ENCODE measurements at regions not wholly inside any gene's neighbourhood (a gene's known extent, or its start where the extent isn't known, plus 50 kb on each side); places are given as distances from the start of the nearest gene placed in this dataset.

DNA sequence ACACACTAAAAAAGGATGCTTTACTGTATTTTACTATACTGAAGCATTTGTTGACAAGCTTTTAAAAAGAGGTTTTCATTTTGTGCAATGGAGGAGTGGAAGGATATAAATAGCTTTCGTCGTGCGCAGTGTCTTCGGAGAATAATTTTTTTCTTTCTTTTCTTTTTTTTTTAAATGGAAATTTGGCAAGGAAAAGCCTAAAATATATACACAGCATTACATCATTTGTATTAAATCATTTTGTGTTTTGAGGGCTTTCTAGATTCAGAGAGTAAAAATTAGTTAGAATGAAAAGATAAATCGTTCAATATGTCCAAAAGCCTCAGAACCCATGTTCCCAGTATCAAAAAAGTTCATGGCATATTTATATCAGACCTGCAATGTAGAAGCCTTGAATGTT lies 150.2 kb upstream of the FERD3L start:
- Histone ChIP-seq H3K27ac (no peak overlapping the region), H3K27me3 (ENCODE audit: insufficient read depth in 3 of 3, low read length in 2 of 3) (no peaks in the 10 kb centered on the region), H3K9me3 (no peaks in the 10 kb centered on the region), H3K4me1 (peaks cover 8% of the 10 kb centered on the region), H3K36me3 (ENCODE audit: insufficient read depth in 1 of 2, low read depth in 1 of 2) (no peaks in the 10 kb centered on the region), H3K4me3 (no peak overlapping the region)
- TF ChIP-seq, protein P1, sequence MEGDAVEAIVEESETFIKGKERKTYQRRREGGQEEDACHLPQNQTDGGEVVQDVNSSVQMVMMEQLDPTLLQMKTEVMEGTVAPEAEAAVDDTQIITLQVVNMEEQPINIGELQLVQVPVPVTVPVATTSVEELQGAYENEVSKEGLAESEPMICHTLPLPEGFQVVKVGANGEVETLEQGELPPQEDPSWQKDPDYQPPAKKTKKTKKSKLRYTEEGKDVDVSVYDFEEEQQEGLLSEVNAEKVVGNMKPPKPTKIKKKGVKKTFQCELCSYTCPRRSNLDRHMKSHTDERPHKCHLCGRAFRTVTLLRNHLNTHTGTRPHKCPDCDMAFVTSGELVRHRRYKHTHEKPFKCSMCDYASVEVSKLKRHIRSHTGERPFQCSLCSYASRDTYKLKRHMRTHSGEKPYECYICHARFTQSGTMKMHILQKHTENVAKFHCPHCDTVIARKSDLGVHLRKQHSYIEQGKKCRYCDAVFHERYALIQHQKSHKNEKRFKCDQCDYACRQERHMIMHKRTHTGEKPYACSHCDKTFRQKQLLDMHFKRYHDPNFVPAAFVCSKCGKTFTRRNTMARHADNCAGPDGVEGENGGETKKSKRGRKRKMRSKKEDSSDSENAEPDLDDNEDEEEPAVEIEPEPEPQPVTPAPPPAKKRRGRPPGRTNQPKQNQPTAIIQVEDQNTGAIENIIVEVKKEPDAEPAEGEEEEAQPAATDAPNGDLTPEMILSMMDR (IDR thresholded peaks at IDR 0.05) = no peak
- WGBS, 3 donors = 71 to 77% (median 75%) methylated on average over 5 of the region's 5 CpGs
- intact Hi-C loops (cut with DNase I) = no loop called here
- no peak for DNase-seq
- no peak for ATAC-seq

DNA sequence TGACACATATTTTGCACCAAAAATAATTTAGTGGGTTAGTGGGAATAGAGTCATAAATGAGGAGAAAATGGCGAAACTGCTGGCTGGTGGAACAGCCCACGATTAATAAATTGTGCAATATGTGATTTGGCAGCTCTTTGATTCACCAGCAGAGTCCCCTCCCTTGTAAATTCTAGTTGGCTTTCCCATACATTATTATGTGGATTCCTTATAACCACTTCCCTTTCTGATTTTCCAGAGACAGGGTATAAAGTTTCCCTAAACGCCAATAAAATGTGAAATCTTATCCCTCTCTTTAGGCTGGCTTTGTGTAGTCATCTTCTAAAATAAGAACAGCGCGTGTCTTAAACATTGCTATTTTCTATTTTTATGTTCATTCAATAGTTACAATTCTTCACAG lies 149.4 kb upstream of the FERD3L start:
- 26 to 38% (median 29%) methylated on average over 5 of the region's 5 CpGs for WGBS, 3 donors
- Histone ChIP-seq H3K9me3 (no peaks in the 10 kb centered on the region), H3K27me3 (ENCODE audit: insufficient read depth in 3 of 3, low read length in 2 of 3) (no peaks in the 10 kb centered on the region), H3K4me3 (no peak overlapping the region), H3K27ac (no peak overlapping the region), H3K4me1 (peaks cover 8% of the 10 kb centered on the region), H3K36me3 (ENCODE audit: insufficient read depth in 1 of 2, low read depth in 1 of 2) (no peaks in the 10 kb centered on the region)
- DNase-seq (no peak), ATAC-seq (peak in 2 of 4 donors; percentile 42 to 45)
- TF ChIP-seq, protein P1 (IDR thresholded peaks at IDR 0.05) = no peak
- intact Hi-C loops (cut with DNase I) = no loop called here

DNA sequence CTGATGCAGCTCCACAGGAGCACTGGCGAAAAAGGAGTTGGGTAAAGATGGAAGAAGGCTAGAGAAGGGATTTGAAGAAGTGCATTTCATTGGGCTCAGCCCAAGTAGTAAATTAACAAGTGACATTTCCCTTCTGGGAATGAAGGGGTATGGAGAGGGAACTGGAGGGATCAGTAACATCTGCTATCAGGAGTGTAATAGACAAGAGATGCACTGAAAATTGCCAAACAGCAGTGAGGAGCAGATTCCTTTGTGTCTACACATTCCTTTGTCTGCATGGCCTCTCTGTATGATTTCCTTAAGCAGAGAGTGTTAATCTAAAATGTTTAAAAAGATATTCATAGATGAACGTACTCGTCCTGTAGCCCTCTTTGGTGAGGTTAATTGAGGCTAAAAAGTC lies 148.2 kb upstream of the FERD3L start:
- ATAC-seq = no peak
- H3K36me3 ChIP-seq (ENCODE audit: insufficient read depth in 1 of 2, low read depth in 1 of 2) = no peaks in the 10 kb centered on the region
- intact Hi-C loops (cut with DNase I) = no loop called here

DNA sequence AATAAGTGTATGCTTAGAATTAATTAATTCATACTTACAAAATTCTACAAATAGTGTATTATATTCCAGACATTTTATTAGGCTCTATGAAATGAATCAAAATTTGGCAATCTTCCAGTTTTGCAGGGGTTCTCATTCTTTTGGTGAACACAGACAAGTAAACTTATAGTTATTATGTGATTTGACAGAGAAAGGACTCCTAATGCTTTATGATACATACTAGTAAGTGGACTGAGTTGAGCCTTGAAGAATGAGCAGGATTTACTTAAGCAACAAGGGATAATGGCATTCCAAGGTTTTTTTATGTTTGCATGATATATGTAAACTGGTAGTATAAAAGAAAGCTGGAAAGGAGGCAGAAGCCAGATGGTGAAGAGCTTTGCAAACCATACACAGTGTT lies 145.7 kb upstream of the FERD3L start:
- peaks cover 8% of the 10 kb centered on the region for H3K4me1 ChIP-seq
- no peak overlapping the region for H3K4me3 ChIP-seq
- H3K27ac ChIP-seq = no peak overlapping the region
- H3K9me3 ChIP-seq = no peaks in the 10 kb centered on the region
- TF ChIP-seq, protein P1 (IDR thresholded peaks at IDR 0.05) = no peak
- ATAC-seq (no peak), DNase-seq (no peak)
- intact Hi-C loops (cut with DNase I) = no loop called here
- H3K36me3 ChIP-seq (ENCODE audit: insufficient read depth in 1 of 2, low read depth in 1 of 2) = no peaks in the 10 kb centered on the region
- H3K27me3 ChIP-seq (ENCODE audit: insufficient read depth in 3 of 3, low read length in 2 of 3) = no peaks in the 10 kb centered on the region

More for the DNA sequence above, 148.2 kb upstream of the FERD3L start:
- no peak overlapping the region for H3K27ac ChIP-seq
- 63 to 74% (median 68%) methylated on average over 3 of the region's 3 CpGs for WGBS, 3 donors
- no peaks in the 10 kb centered on the region for H3K9me3 ChIP-seq
- TF ChIP-seq, protein P1 (IDR thresholded peaks at IDR 0.05) = no peak
- no peaks in the 10 kb centered on the region for H3K27me3 ChIP-seq (ENCODE audit: insufficient read depth in 3 of 3, low read length in 2 of 3)
- no peak for DNase-seq
- no peak overlapping the region for H3K4me3 ChIP-seq
- peaks cover 8% of the 10 kb centered on the region for H3K4me1 ChIP-seq

DNA sequence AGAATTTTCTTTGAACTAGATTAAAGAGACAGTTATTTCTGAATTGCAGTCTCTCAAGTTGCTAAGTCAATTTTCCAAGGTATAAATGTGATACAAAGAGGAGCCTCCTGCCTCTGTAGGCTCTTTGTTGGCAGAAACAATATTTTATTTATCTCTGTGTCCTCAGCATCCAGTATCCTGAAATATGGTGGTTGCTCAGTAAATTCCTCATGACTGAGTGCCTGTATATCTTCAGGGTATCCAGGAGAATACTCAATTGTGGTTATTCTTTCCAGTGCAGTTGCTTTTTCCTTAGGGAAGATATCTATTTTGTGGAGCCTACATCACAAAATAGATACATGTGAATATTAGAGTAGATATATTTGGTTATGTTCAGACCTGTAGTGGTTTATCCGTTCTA lies 144.8 kb upstream of the FERD3L start:
- 91 to 92% (median 92%) methylated on average over 1 of the region's 1 CpG for WGBS, 3 donors
- ATAC-seq = no peak
- no peak for DNase-seq
- peaks cover 8% of the 10 kb centered on the region for H3K4me1 ChIP-seq
- no peaks in the 10 kb centered on the region for H3K36me3 ChIP-seq (ENCODE audit: insufficient read depth in 1 of 2, low read depth in 1 of 2)
- intact Hi-C loops (cut with DNase I) = no loop called here
- no peaks in the 10 kb centered on the region for H3K9me3 ChIP-seq
- TF ChIP-seq, protein P1 (IDR thresholded peaks at IDR 0.05) = no peak
- no peaks in the 10 kb centered on the region for H3K27me3 ChIP-seq (ENCODE audit: insufficient read depth in 3 of 3, low read length in 2 of 3)
- H3K27ac ChIP-seq = no peak overlapping the region
- no peak overlapping the region for H3K4me3 ChIP-seq
